Left kidney (tissue), 1 donor: ENCODE measurements at regions not wholly inside any gene's neighbourhood (a gene's known extent, or its start where the extent isn't known, plus 50 kb on each side); places are given as distances from the start of the nearest gene placed in this dataset.
"Not testable (repeated sequence)": the region's sequence is repeated elsewhere in the genome, so short reads cannot be mapped to it uniquely, and the experiment has no call there.

ENCODE experiments used
- DNase-seq: peaks from one replicate; pipeline ENCODE4 v3.0.0-alpha.2; 2013

DNA sequence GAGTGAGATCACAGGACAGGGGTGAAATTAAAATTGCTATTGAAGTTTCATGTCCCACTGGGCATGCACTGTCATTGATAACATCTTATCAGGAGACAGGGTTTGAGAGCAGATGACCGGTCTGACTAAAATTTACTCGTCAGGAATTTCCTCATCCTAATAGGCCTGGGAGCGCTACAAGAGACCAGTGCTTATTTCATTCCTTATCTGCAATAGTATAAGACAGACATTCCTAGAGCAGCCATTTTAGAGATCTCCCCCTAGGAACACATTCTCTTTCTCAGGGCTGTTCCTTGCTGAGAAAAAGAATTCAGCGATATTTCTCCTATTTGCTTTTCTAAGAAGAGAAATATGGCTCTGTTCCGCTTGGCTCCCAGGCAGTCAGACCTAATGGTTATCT is 181.4 kb upstream of the ETV3 start:
- no peak for DNase-seq

GRCh38 chr1:157317229-157317628 is 179.0 kb upstream of the ETV3 start:
- not testable (repeated sequence) for DNase-seq

DNA sequence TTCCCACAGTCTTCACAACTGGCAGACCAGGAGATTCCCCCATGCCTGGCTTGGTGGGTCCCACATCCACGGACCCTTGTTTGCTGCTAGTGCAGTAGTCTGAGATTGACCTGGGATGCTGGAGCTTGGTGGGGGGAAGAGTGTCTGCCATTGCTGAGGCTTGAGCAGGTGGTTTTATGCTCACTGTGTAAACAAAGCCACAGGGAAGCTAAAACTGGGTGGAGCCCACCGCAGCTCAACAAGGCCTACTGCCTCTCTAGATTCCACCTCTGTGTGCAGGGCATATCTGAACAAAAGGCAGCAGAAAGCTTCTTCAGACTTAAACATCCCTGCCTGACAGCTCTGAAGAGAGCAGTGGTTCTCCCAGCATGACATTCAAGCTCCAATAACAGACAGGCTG is 177.3 kb upstream of the ETV3 start:
- DNase-seq, result no peak

DNA sequence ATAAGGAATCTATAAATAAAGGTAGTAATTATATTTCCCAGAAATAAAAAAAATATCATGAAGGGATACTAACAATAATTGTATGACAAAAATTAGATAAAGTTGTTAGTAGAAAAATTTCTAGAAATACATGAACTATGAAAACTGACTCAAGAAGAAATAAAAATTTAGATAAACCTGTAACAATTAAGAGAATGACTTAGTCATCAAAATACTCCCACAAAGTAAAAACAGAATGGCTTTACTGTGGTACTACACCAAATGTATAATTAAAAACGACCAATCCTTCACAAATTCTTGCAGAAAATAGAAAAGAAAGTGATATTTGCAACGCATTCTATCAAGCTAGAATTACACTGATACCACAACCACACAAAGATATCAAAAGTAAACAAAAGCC is 176.2 kb upstream of the ETV3 start:
- DNase-seq, result no peak

DNA sequence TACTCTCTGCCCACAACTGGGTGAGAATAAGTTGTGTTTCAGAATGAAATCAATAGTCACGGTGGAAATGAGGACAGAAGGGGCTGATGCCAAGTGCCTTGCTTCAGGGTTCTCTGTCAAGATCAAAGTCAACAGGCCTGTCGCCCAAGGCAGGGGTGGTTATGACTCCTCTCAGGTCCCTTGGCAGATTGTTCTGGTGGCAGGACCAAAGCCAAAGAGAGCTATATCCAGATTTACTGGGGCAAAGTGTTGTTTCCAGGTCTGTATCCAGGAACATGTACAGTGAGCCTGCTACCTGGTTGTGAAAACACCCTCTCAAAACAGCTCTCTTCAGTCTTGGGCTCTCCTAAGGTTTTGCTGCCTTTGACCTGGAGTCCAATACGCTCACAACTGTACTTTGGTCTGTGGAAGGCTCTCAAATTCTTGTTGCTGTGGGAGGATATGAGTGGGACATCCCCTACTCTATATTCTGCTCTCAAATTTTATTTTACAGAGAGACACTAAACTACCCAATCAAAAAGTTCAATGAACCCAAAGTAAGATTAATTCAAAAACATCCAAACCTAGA is 175.1 kb upstream of the ETV3 start:
- DNase-seq, result no peak

DNA sequence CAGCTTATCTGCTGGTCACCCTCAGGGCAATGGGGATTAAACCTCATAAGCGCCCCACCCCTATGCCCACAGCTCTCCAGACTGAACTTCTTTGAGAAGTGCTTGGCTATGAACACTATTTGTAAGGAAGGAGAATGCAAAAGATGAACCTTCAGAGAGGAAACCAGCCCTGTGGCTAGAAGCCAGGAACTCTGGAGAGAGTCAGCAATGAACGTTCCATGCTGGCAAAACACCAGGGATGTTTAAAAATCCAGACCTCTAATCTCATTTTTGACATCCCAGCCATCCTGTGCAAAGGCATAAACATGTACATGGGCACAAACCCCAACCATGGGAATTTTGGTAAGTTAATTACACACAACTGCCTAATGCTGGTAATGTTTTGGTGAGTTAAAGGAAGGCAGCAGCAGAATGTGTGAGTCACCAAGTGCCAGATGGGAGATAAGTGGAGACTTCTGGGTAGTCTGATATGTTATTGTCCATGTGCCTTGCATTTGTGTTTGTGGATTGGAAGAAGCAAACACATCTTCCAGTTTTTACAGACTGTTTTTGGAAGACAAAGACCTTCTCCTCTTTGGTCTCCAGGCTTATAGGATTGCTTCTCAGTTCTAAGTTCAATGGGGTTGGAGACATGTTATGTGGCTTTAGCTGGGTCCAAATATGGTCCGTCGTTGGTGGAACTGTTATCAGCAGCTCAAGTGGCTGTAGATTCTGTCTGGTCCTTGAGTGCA is 174.1 kb upstream of the ETV3 start:
- DNase-seq, result no peak

- no peak for DNase-seq
Measured at GRCh38 chr1:157311730-157312081, 173.5 kb upstream of the ETV3 start.

GRCh38 chr1:157310805-157311729 is 172.9 kb upstream of the ETV3 start:
- DNase-seq, result peak; percentile 37

GRCh38 chr1:157310401-157310800 is 172.2 kb upstream of the ETV3 start:
- peak; percentile 12 for DNase-seq

DNA sequence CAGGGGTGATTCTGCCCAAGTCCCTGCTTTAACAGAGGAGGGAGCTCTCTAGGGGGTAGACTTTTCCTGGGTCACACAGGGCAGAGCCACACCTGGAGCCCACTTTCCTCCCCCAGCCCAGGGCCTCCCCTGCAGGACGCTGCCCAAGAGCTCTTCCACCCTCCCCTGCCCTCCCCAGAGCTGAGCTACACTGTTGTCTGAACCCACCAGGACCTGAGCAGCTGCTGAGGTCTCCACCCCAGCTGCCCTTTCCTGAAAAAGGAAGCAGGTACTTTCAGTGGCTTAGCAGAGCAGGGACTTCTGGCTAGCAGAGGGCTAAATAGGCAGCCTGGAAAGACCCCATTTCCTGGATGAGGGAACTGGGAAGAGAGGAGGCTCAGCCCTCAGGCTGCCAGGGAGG is 169.3 kb upstream of the ETV3 start:
- DNase-seq, result no peak

DNA sequence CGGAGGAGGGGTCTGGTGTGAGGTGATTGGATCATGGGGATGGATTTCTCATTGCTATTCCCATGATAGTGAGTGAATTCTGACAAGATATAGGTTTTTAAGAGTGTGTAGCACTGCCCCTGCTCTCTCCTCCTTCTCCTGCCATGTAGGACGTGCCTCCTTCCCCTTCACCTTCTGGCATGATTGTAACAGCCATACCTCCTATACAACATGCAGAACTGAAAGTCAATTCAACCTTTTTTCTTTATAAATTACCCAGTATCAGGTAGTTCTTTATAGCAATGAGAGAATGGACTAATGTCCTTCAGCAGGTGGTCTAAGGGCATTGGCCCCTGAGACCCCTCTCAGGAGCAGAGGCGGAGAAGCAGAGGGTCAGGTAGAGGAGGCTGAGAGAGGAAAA is 168.7 kb upstream of the ETV3 start:
- DNase-seq, result no peak

- no peak for DNase-seq
Measured at GRCh38 chr1:157304271-157304670, 166.1 kb upstream of the ETV3 start.

DNA sequence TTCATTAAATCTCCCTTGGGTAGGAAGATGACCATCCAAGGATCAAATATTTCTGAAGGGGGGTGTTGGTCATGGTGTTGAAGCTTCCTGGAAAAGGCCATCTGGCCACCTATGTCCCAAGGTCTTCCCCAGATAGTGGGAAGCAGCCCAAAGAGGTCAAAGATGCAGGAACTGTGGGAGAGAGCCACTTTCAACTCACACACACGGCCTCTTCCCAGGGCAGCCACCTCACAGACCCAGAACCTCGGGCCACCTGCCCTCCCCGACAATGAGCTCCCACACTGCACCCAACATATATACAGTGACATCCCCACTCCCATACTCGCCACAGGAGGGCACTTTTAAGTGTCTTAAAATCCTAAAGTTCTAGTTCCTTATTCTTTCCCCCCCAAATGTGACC is 164.5 kb upstream of the ETV3 start:
- no peak for DNase-seq

- no peak for DNase-seq
Measured at GRCh38 chr1:157302199-157302497, 164.0 kb upstream of the ETV3 start.

DNA sequence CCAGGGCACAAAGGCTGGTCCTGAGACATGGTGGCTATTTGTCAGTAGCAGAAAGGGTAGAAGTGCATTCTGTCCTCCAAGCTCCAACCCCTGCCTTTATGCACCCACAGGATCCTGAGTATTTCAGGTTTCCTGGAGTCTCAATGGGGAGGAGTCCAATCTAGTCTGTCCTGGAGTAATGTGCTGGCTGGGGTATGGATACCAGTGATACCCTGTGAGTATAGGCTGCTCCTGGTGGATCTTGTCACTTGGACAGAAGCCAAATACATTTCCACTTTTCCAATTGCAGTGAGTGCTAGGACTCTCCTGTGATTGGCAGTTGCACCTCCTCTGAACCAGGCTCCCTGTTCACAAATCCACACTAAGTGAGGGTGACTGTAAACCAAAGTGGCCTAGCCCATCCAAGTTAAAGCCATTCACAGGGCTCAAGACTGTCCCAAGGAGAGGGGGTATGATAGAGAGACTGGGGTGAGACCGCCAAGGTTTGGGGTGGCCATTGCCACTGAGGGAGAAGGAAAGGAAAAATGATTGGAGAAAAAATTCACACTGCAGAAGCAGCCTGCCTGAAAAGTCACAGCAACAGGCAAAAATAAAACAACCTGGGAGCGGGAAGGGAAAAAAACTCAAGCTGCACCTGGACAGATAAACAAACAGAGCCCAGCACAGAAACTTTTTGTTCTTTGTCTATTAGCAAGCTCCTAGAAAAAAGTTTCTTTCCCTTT is 163.4 kb upstream of the ETV3 start:
- no peak for DNase-seq

DNA sequence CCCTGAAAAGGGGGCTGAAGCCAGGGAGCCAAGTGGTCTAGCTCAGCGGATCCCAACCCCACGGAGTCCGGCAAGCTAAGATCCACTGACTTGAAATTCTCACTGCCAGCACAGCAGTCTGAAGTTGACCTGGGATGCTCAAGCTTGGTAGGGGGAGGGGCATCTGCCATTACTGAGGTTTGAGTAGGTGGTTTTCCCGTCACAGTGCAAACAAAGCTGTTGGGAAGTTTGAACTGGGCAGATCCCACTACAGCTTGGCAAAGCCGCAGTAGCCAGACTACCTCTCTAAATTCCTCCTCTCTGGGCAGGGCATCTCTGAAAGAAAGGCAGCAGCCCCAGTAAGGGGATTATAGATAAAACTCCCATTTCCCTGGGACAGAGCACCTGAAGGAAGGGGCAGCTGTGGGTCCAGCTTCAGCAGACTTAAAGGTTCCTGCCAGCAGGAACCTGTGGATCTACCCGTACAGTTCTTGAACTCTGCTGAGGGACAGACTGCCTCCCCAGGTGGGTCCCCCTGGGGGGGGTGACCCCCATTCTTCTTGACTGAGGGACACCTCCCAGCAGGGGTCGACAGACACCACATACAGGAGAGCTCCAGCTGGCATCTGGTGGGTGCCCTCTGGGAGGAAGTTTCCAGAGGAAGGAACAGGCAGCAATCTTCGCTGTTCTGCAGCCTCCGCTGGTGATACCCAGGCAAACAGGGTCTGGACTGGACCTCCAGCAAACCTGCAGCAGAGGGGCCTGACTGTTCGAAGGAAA is 156.4 kb upstream of the ETV3 start:
- not testable (repeated sequence) for DNase-seq

DNA sequence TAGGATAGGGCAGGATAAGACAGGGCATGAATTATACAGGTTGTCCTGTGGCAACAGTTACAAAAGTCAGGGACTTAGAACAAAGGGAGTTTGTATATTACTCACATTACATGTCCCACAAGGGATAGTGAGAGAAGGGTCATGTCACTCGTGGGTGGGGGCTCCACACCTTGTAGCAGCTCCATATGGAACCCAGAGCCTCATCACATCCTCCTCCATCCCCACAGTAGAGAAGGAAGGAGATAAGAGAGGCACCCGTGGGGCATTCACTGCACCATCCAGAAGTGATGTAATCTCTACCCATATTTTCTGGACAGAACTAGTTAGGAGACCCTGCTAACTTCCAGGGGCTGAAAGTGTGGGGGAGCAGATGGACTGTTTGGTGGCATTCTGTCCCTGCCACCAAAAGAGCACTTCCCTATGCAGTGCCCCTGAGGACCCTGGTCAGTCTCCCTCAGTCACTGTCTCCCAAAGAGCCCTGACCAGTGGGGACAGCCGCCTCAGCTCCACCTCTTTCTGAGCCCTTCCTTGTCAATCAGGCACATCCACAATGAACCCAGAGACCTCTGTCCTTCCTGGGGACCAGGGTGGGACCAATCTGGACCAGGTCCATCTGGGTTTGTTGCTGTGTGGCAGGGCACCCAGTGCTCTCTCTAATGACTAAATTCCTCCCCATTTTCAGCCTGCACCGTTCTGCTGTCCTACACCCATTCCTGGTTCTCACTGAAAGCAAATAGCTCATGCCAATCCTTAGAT is 154.8 kb upstream of the ETV3 start:
- DNase-seq, result no peak

DNA sequence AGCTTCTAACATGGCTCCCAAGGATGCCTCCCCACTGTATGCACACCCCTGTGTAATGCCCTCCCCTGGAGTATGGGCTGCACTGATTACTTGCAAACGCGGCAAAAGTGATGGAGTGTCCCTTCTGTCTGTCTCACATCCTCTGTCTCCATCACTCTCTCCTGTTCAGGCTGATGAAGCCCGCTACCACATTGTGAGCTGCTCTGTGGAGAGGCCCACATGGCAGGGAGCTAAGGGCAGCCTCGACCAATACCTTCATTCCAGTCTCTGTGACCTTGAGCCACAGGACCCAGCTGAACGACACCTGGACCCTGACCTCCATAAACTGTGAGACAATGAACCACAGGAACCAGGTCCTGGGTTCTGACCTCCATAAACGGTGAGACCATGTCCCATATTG is 154.1 kb upstream of the ETV3 start:
- DNase-seq, result no peak

GRCh38 chr1:157291083-157291482 is 152.9 kb upstream of the ETV3 start:
- no peak for DNase-seq

DNA sequence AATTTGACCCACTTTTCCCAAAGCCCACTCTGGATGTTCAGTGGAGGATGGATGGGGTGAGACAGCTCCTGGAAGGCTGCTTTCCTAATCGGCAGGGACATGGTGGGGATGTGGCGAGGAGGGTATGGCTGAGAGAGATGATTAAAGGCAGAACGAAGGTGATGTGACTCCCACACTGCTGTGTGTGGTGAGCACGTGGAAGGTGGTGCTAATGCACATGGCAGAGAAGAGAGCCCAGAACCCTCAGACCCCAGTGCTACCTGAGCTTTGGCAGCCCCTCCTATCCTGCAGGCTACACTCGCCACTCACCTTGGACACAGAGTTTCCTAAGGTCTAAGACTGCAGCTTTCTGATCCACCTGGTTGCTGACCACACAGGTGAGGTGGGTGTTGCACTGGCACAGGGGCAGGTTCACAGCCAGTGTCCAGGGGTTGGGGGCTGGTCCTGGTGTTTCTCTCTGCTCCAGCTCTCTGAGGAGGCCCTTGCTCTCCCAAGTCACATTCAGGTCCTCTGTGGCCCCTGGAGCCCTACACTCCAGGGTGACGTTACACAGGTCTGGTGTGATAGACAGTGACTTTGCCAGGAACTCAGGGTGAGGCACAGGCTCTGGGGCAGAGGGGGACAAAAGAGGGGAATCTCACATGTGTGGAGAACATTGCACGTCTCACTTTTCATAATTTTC is 151.4 kb upstream of the ETV3 start:
- DNase-seq, result no peak

GRCh38 chr1:157288996-157289395 is 150.8 kb upstream of the ETV3 start:
- no peak for DNase-seq
